Breast epithelium (tissue), 3 donors: ENCODE measurements at regions not wholly inside any gene's neighbourhood (a gene's known extent, or its start where the extent isn't known, plus 50 kb on each side); places are given as distances from the start of the nearest gene placed in this dataset.

Source experiments
- POLR2A ChIP-seq: fragments of 450-650 bp; IDR thresholded peaks from one replicate; pipeline ENCODE4 v1.6.1; 2016; ENCODE audit warnings: antibody characterized with exemption, mild to moderate bottlenecking, moderate library complexity
- POLR2AphosphoS5 ChIP-seq, 3 donors: sonication (generic); formaldehyde crosslinking; IDR thresholded peaks; one replicate each; pipeline ENCODE4 v1.6.1; 2017; ENCODE audit warnings: antibody characterized with exemption in 3 of 3
- TF ChIP-seq, protein P1 (sequence below), 3 donors: fragments of 450-650 bp; IDR thresholded peaks; one replicate each; pipeline ENCODE4 v1.5.1; 2016 to 2017; ENCODE audit warnings: antibody characterized with exemption in 3 of 3, mild to moderate bottlenecking in 3 of 3, moderate library complexity in 3 of 3

DNA sequence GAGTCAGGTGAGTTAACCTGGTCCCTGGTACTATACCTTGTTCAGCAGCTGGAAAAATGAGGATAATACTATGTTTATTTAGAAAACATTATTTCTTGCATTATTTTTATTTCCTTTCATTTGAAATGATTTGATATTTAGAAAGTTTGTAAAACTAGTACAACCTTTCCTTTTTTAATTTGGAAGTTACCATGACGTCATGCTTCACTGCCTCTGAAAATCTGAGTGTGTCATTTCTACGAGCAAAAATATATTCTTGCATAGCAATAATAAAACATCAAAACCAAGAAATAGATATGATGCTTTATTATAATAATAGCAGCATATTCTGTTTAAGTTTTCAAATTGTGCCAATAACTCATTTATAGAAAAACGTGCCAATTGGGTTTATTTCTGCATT is 1445.0 kb upstream of the RAG2 start:
- TF ChIP-seq POLR2A (no peak), POLR2AphosphoS5 (IDR thresholded peaks at IDR 0.05) (no peak)
- TF ChIP-seq, protein P1, sequence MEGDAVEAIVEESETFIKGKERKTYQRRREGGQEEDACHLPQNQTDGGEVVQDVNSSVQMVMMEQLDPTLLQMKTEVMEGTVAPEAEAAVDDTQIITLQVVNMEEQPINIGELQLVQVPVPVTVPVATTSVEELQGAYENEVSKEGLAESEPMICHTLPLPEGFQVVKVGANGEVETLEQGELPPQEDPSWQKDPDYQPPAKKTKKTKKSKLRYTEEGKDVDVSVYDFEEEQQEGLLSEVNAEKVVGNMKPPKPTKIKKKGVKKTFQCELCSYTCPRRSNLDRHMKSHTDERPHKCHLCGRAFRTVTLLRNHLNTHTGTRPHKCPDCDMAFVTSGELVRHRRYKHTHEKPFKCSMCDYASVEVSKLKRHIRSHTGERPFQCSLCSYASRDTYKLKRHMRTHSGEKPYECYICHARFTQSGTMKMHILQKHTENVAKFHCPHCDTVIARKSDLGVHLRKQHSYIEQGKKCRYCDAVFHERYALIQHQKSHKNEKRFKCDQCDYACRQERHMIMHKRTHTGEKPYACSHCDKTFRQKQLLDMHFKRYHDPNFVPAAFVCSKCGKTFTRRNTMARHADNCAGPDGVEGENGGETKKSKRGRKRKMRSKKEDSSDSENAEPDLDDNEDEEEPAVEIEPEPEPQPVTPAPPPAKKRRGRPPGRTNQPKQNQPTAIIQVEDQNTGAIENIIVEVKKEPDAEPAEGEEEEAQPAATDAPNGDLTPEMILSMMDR (IDR thresholded peaks at IDR 0.05) = no peak
